NCI-H446 treated with DMSO at 0.1 percent for 48 hours (cell line): ENCODE measurements at regions not wholly inside any gene's neighbourhood (a gene's known extent, or its start where the extent isn't known, plus 50 kb on each side); places are given as distances from the start of the nearest gene placed in this dataset.

Experiments
- DNase-seq: peaks from one replicate; lab custom pipeline; 2025; lab: John Stamatoyannopoulos, UW

DNA sequence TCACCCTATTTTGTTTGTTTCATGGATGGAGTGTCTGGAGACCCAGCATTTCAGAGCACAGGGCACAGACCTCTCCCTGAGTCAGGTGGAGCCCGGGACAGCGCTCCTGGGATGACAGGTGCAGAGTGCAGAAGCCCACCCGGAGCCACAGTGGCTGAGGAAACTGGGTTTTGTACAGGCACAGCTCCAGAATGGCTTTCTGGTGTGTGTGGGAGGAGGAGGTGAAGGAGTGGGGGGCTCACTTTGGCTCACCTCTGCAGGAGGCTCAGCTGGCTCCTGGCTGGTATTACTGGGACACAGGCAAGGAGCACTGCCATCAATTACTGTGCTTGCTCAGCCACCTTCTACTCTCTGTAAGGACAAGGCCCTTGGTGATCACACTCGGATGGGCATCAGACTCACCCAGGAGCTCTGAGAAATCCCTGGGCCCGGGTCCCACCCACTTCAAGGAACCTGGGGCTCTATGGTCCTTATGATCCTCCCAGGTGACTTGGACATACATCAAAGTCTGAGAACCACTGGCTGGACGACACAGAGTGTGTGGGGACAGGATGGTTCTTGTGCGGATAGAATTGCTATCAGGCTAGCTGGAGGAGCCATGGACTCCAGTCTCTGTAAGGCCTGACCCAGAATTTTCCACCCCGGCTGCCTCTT, 221.1 kb upstream of the ZNF32 start:
- no peak for DNase-seq

- no peak for DNase-seq
These were observed 220.3 kb upstream of the ZNF32 start for GRCh38 chr10:43868952-43869351.

GRCh38 chr10:43867667-43868565, 219.2 kb upstream of the ZNF32 start:
- DNase-seq: no peak

DNA sequence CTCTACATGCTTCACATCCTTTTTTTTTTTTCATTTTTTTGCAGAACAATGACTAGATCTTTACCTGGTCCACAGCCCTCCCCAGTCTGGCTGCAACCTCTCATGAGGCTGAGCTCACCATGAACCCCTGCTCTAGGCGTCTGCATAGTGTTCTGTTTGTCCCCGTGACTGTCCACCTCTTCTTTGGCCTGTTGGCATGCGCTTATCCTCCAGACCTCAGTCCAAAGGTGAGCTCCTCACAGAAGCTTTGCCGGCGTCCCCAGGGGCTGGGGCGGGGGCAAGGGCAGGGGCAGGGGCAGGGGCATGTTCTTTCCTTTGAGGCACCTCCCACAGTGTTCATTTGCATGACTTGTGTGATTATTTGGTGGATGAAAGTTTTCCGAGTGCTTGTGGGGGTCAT, 218.4 kb upstream of the ZNF32 start:
- DNase-seq: no peak

GRCh38 chr10:43866712-43867111, 218.0 kb upstream of the ZNF32 start:
- DNase-seq: no peak

- DNase-seq: no peak
These were observed 216.8 kb upstream of the ZNF32 start for GRCh38 chr10:43865265-43866135.

- DNase-seq: no peak
These were observed 216.0 kb upstream of the ZNF32 start for GRCh38 chr10:43864656-43865055.

DNA sequence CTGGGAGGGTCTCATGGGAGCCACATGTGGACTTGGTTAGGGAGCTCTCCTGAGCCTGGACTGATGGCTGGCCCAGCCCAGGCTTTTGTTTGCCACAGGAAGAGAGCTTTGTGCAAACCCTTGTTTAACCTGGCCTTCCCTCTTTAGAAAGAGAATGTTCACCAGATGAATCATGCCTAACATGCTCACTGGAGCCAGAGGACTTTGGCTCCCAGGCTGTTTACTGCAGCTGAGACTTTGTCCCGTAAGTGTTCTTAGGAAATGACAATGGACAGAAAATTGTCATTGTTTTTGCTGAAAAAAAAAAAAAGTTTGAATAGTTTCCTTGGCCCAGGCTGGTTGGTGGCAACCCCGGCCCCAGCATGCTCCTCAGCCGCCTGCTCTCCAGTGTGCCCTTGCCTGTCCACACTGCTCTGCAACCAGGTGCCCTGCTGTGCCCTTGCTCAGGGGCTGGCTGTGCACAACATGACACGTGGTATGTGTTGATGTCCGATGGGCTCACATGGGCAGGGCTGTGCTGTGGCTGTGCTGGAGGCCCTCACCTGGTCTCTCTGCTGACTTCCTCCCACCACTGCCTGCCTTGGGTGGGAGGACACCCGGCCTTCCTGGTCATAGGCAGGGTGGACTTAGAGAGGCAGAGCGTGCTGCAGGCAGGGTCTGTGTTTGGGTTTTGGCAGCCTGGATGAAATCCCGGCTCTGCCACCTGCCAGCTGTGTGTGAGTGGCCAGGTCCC, 215.3 kb upstream of the ZNF32 start:
- no peak for DNase-seq

GRCh38 chr10:43863270-43863669, 214.6 kb upstream of the ZNF32 start:
- no peak for DNase-seq

GRCh38 chr10:43862756-43863155, 214.1 kb upstream of the ZNF32 start:
- DNase-seq: no peak

GRCh38 chr10:43861966-43862751, 213.5 kb upstream of the ZNF32 start:
- no peak for DNase-seq

DNA sequence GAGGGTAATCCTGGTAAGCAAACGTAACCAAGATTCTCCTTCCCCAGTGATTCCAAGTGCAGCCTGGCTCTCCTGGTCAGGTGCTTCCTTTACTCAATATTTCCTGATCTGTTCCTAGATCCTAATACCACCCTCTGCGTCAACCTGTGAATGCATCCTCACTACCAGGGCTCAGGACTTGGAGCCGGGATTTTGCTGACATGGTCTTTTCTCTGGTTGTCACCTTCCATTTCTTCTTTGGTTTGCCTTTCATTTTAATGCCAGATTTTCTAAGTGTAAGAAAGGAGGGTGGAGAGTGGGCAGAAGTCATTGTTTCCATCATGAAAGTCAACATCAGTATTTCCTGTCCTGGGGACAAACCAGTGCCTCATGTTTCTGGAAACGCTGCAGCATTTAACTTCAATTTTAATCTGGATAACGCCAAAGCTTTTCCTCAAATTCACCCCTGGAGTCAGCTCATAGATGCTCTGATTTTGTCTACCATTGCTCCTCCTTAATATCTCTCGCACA, 210.4 kb upstream of the ZNF32 start:
- DNase-seq: no peak

GRCh38 chr10:43857931-43858315, 209.2 kb upstream of the ZNF32 start:
- no peak for DNase-seq

GRCh38 chr10:43857206-43857930, 208.7 kb upstream of the ZNF32 start:
- DNase-seq: no peak

GRCh38 chr10:43856299-43856698, 207.6 kb upstream of the ZNF32 start:
- no peak for DNase-seq

DNA sequence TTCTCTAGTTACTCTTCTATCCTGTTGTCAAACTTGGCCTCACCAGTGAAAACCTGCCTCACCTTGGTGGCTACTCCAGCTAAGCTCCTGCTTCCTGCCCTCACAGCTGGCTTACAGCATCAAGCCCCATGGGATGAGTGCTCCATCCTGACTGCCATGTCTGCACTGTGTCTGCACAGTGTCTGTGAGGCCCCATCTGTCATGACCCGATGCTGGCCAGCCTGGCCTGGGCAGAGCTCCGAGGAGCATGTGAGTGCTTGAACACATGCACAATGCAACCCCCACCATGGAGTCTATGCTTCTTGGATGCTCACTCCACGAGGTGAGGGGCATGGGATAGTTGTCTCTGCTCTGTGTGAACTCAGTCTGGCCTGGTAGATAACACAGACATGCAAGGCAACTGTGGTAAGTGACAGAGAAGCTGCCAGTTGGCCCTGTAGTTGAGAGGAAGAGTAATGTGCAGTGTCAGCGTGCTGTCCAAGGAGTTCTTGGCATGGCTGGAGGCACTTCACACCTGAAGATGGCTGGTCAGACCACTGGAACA, 207.1 kb upstream of the ZNF32 start:
- no peak for DNase-seq

DNA sequence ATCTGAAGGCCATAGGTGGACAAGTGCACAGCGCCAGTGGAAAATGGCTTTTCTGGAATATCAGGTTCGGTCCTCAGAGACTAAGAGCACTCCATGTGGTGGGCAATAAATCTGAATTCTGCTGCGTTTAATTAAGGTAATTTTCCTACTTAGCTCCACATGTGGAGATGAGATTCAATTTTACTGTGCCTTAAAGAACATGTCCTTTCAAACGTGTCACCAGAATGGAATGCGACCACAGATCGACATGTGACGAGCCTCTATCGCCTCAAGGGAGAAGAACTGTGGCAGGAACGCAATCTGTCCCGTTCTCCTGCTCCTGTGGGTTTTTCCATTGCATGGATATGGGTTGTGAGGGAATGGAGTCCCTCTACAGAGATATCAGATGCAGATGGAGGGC, 205.3 kb upstream of the ZNF32 start:
- no peak for DNase-seq

GRCh38 chr10:43853369-43853768, 204.7 kb upstream of the ZNF32 start:
- no peak for DNase-seq

- DNase-seq: no peak
These were observed 204.0 kb upstream of the ZNF32 start for GRCh38 chr10:43852644-43853214.

DNA sequence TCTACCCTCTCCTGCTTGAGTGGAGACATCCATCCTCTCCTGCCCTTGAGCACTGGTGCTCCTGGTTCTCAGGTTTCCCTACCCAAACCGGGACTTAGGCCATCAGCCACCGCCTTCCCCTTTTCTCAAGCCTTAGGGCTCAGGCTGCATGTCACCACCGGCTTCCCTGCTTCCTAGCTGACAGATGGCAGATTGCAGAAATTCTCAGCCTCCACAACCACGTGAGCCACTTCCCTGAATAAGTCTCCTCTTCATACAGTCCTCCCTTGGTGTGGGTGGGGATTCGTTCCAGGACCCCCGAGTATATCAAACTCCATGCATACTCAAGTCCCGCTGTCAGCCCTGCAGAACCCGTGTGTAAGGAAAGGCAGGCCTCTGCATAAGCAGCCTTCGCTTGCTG, 203.5 kb upstream of the ZNF32 start:
- DNase-seq: no peak
